Nephron progenitor cell (in vitro differentiated cells): ENCODE measurements at regions not wholly inside any gene's neighbourhood (a gene's known extent, or its start where the extent isn't known, plus 50 kb on each side); places are given as distances from the start of the nearest gene placed in this dataset.

ENCODE experiments used
- DNase-seq: peaks from one replicate; pipeline ENCODE4 v3.0.0; 2021
- H3K27ac Mint-ChIP-seq: 2 replicates; pipeline ENCODE4 v1.8.0; 2021; ENCODE audit warnings: mild to moderate bottlenecking, moderate library complexity, mixed read lengths
- H3K27me3 Mint-ChIP-seq: 2 replicates; pipeline ENCODE4 v1.8.0; 2021; ENCODE audit warnings: mild to moderate bottlenecking, low read depth, mixed read lengths; ENCODE audit not compliant: poor library complexity
- H3K36me3 Mint-ChIP-seq: 2 replicates; pipeline ENCODE4 v1.8.0; 2021; ENCODE audit warnings: low read depth, mixed read lengths
- H3K4me1 Mint-ChIP-seq: 2 replicates; pipeline ENCODE4 v1.8.0; 2021; ENCODE audit warnings: mixed read lengths
- H3K4me3 Mint-ChIP-seq: 2 replicates; pipeline ENCODE4 v1.8.0; 2021; ENCODE audit warnings: mild to moderate bottlenecking, moderate library complexity, mixed read lengths
- H3K9me3 Mint-ChIP-seq: 2 replicates; pipeline ENCODE4 v1.8.0; 2021; ENCODE audit warnings: mild to moderate bottlenecking, moderate library complexity, mixed read lengths
- TF ChIP-seq, protein P1 (sequence below): fragments of 200-600 bp; sonication (generic); IDR thresholded peaks from 2 replicates; pipeline ENCODE4 v1.5.0; 2021; ENCODE audit warnings: antibody characterized with exemption

DNA sequence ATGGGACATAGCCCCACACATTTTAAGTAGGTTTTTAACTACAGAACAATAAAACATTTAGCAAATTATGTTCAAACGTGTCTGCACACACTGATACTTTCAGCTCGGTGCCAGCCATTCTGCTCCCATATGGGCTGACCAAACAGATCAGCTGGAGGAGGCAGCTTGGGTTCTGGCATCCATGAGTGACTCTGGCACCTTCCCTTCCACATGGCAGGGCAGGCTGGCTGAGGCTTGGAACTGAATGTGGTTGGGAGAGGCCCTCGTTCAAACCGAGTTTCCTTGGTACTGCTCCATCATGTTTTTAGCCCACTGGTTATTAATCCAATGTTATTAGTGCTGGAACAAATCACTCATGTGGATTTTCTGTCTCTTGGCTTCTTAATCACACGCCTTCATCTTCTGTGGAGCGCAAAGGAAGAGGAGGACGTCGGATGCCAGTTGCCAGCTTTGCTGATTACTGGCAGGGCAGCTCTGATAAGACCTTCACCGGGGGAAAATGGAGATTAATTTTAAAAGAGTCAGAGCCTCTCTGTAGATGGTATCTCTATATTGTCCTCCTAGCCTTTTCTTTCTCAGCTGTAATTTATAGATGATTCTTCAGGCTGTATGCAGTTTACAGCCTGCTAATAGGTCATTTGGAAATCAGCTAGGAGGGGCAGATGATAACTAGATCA, 93.1 kb upstream of the TIAM2 start:
- Mint-ChIP-seq H3K4me1 (peaks cover 17% of the 10 kb centered on the region), H3K9me3 (no peaks in the 10 kb centered on the region), H3K27me3 (peaks cover 3% of the 10 kb centered on the region), H3K4me3 (no peak overlapping the region), H3K36me3 (peaks cover 18% of the 10 kb centered on the region), H3K27ac (no peak overlapping the region)
- TF ChIP-seq, protein P1, sequence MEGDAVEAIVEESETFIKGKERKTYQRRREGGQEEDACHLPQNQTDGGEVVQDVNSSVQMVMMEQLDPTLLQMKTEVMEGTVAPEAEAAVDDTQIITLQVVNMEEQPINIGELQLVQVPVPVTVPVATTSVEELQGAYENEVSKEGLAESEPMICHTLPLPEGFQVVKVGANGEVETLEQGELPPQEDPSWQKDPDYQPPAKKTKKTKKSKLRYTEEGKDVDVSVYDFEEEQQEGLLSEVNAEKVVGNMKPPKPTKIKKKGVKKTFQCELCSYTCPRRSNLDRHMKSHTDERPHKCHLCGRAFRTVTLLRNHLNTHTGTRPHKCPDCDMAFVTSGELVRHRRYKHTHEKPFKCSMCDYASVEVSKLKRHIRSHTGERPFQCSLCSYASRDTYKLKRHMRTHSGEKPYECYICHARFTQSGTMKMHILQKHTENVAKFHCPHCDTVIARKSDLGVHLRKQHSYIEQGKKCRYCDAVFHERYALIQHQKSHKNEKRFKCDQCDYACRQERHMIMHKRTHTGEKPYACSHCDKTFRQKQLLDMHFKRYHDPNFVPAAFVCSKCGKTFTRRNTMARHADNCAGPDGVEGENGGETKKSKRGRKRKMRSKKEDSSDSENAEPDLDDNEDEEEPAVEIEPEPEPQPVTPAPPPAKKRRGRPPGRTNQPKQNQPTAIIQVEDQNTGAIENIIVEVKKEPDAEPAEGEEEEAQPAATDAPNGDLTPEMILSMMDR = no peak
- DNase-seq = no peak

DNA sequence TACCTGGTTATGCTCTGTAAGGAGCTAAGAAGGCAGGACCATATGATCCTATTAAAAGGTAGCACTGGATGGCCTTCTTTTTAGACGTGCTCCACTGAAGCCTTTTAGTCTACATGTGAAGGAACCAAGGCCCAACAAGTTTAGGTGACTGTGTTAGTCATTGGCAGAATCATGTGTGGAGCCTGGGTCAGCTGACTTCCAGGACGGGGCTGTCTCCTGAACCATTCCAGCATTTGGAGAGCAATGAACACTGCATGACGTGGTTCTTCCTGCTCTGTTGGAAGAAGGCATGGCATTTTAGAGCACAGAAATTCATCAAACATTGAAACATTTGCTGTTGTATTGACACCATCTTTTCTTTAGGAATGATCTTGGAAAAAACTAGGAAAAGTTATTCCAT, 87.8 kb upstream of the TIAM2 start:
- H3K4me3 Mint-ChIP-seq = no peak overlapping the region

DNA sequence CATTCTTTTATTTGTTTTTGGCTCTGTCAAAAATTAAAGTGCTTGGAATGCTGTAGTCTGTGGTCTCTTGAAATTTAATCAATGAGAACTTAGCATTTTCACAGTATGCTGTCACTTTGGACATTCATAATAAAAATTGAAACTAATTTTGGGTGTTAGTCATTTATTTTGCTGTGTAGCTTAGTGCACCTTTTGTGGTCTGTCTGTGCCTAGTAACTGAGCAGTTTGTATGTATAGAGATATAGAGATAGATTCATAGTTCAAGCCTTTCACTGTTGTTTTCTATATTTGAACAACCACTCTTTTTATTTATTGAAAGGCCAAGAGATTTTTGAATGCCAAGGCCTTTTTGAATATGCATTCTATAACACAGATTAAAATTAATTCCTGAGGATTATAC, 86.4 kb upstream of the TIAM2 start:
- DNase-seq = no peak
- Mint-ChIP-seq H3K27me3 (no peaks in the 10 kb centered on the region), H3K9me3 (no peaks in the 10 kb centered on the region), H3K4me1 (peaks cover 10% of the 10 kb centered on the region), H3K27ac (no peak overlapping the region), H3K4me3 (no peak overlapping the region), H3K36me3 (peaks cover 11% of the 10 kb centered on the region)
- TF ChIP-seq, protein P1 = no peak

More for the DNA sequence above, 87.8 kb upstream of the TIAM2 start:
- Mint-ChIP-seq H3K27me3 (no peaks in the 10 kb centered on the region), H3K9me3 (no peaks in the 10 kb centered on the region), H3K27ac (no peak overlapping the region), H3K4me1 (peaks cover 10% of the 10 kb centered on the region), H3K36me3 (peaks cover 13% of the 10 kb centered on the region)
- no peak for DNase-seq
- TF ChIP-seq, protein P1 = no peak

DNA sequence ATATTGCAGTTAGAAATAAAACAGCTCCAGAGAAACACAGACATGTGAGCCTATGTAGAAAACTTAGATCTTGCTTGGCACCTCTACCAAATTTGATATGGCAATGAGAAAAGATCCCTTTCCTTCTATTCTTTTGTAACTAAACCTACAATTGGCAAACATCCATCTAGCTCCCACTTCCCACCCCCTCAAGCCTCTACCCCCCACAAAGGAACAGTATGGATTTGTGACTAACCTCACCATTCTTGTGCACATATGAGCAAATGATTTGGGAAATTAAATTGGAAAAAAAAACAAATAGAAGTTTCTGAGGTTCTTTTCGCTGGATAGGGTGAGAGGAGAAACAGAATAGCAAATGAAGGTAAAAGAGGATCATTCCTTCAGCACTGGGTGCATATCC, 85.8 kb upstream of the TIAM2 start:
- H3K27me3 Mint-ChIP-seq = no peaks in the 10 kb centered on the region
- no peak for DNase-seq
- H3K9me3 Mint-ChIP-seq = no peaks in the 10 kb centered on the region
- TF ChIP-seq, protein P1 = no peak
- H3K4me1 Mint-ChIP-seq = peaks cover 11% of the 10 kb centered on the region
- peak overlapping the region; percentile 61 for H3K27ac Mint-ChIP-seq
- H3K36me3 Mint-ChIP-seq = peaks cover 11% of the 10 kb centered on the region
- no peak overlapping the region for H3K4me3 Mint-ChIP-seq

DNA sequence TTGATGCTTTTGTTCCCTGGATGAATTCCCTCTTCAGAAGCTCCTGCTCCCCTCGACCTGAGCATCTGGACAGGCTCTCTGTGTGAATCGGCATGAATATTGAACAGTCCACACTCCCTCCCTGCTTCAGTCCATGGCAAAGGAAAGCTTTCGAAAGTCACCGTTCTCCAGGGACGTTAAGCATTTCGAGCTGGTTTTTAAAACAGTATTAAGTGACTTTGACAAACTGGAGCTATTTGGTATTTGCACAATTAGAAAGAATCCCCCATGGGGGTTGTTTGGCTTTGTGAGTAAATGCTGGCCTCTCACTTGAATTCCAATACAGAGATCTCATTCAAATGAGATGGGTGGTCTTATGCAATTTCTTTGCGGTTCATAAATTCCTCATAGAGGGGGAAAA, 85.3 kb upstream of the TIAM2 start:
- DNase-seq = no peak
- H3K9me3 Mint-ChIP-seq = no peaks in the 10 kb centered on the region
- no peaks in the 10 kb centered on the region for H3K27me3 Mint-ChIP-seq
- TF ChIP-seq, protein P1 = no peak
- no peak overlapping the region for H3K4me3 Mint-ChIP-seq
- peaks cover 11% of the 10 kb centered on the region for H3K36me3 Mint-ChIP-seq
- peak overlapping the region; percentile 61 for H3K27ac Mint-ChIP-seq
- peaks cover 16% of the 10 kb centered on the region for H3K4me1 Mint-ChIP-seq

DNA sequence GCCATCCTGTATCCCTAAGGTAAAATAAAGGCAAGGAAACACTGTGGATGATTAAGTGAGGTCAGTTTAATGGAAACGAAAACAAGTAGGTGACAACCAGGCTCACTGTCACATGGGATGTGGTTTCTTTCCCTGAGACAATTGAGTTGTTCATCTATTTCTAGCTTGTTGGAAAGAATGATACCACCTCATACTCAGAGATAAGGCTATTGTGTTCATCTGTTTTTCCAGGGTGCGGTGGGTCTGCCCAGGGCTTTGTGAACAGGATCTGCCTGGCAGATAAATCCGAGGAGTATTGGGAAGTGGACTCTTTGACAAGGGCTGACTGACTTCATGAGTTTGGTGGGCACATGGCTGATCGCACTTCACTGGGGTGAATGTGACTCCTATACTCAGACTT, 80.8 kb upstream of the TIAM2 start:
- H3K4me3 Mint-ChIP-seq = no peak overlapping the region
- H3K36me3 Mint-ChIP-seq = peaks cover 4% of the 10 kb centered on the region
- no peaks in the 10 kb centered on the region for H3K27me3 Mint-ChIP-seq
- peak overlapping the region; percentile 1 for H3K27ac Mint-ChIP-seq
- TF ChIP-seq, protein P1 = no peak
- DNase-seq = no peak
- H3K4me1 Mint-ChIP-seq = peaks cover 13% of the 10 kb centered on the region
- no peaks in the 10 kb centered on the region for H3K9me3 Mint-ChIP-seq
